GM20000 (cell line): ENCODE measurements at regions not wholly inside any gene's neighbourhood (a gene's known extent, or its start where the extent isn't known, plus 50 kb on each side); places are given as distances from the start of the nearest gene placed in this dataset.
"Not testable (repeated sequence)": the region's sequence is repeated elsewhere in the genome, so short reads cannot be mapped to it uniquely, and the experiment has no call there.

Experiments
- DNase-seq: peaks from one replicate; pipeline ENCODE4 v3.0.0; 2012; ENCODE audit warnings: low spot score
- CTCF ChIP-seq: IDR thresholded peaks from 2 replicates; pipeline ENCODE4 v1.5.1; 2012; ENCODE audit warnings: mild to moderate bottlenecking, control low read depth; ENCODE audit errors: extremely low read depth, missing control alignments

- no peak for DNase-seq
- no peak for TF ChIP-seq CTCF
Measured at GRCh38 chrX:26789751-26790150, 573.8 kb downstream of the MAGEB5 start.

GRCh38 chrX:26788402-26788998 is 572.5 kb downstream of the MAGEB5 start:
- DNase-seq, result no peak

GRCh38 chrX:26783512-26784225 is 567.7 kb downstream of the MAGEB5 start:
- peak; percentile 15 for TF ChIP-seq CTCF
- DNase-seq, result peak; percentile 1

More at GRCh38 chrX:26788402-26788998, 572.5 kb downstream of the MAGEB5 start:
- TF ChIP-seq CTCF, result no peak

GRCh38 chrX:26778320-26778888 is 562.4 kb downstream of the MAGEB5 start:
- DNase-seq, result no peak
- TF ChIP-seq CTCF, result no peak

GRCh38 chrX:26762253-26762652 is 546.3 kb downstream of the MAGEB5 start:
- no peak for DNase-seq
- TF ChIP-seq CTCF, result no peak

GRCh38 chrX:26755760-26756159 is 539.8 kb downstream of the MAGEB5 start:
- not testable (repeated sequence) for DNase-seq

- no peak for TF ChIP-seq CTCF
- DNase-seq, result no peak
Measured at GRCh38 chrX:26747877-26748276, 531.9 kb downstream of the MAGEB5 start.
